Aorta (tissue), 5 donors: ENCODE measurements at regions not wholly inside any gene's neighbourhood (a gene's known extent, or its start where the extent isn't known, plus 50 kb on each side); places are given as distances from the start of the nearest gene placed in this dataset.

ENCODE experiments used
- ATAC-seq: fragments of 200-7000 bp; cut with Tn5 transposase; one replicate; pipeline ENCODE4 v1.9.1; 2022; ENCODE audit warnings: moderate library complexity; ENCODE audit not compliant: low FRiP score
- DNase-seq, 2 donors: peaks; one replicate each; pipeline ENCODE4 v3.0.0-alpha.2; 2020
- H3K27ac ChIP-seq, 2 donors: one replicate each; pipeline ENCODE4 v1.5.1; 2013; ENCODE audit warnings: low read length in 2 of 2, mild to moderate bottlenecking in 2 of 2, moderate library complexity in 2 of 2, control low read depth in 1 of 2, inconsistent platforms in 1 of 2, low read depth in 1 of 2
- H3K27me3 ChIP-seq, 2 donors: one replicate each; pipeline ENCODE4 v1.6.1; 2013; ENCODE audit warnings: control low read depth in 1 of 2, low read length in 1 of 2, mild to moderate bottlenecking in 1 of 2, moderate library complexity in 1 of 2; ENCODE audit not compliant: insufficient read depth in 2 of 2, control insufficient read depth in 1 of 2
- H3K36me3 ChIP-seq, 2 donors: one replicate each; pipeline ENCODE4 v1.6.1; 2013; ENCODE audit warnings: control low read depth in 1 of 2, low read length in 1 of 2, mild to moderate bottlenecking in 1 of 2; ENCODE audit not compliant: insufficient read depth in 2 of 2, control insufficient read depth in 1 of 2
- H3K4me1 ChIP-seq, 2 donors: one replicate each; pipeline ENCODE4 v1.6.1; 2013; ENCODE audit warnings: low read length in 2 of 2, control low read depth in 1 of 2, mild to moderate bottlenecking in 1 of 2, moderate library complexity in 1 of 2; ENCODE audit not compliant: insufficient read depth in 2 of 2, control insufficient read depth in 1 of 2
- H3K4me3 ChIP-seq, 2 donors: one replicate each; pipeline ENCODE4 v1.5.1; 2013; ENCODE audit warnings: low read length in 2 of 2, control low read depth in 1 of 2, mild to moderate bottlenecking in 1 of 2
- H3K9me3 ChIP-seq: one replicate; pipeline ENCODE4 v1.6.1; 2013; ENCODE audit warnings: mild to moderate bottlenecking, low read length; ENCODE audit not compliant: control insufficient read depth
- WGBS, 2 donors: extraction: QIAGEN DNeasy Blood & Tissue Kit; methylation state at CpG; one replicate each; pipeline ENCODE4 v1.1.7; 2013; 5-methylcytosine and 5-hydroxymethylcytosine counted together
- intact Hi-C, 2 donors: fragments of 100-400 bp; cut with DNase I; formaldehyde crosslinking; loops; one replicate each; pipeline versions ENCODE4 v1.14.2 to v1.15.0; 2022
- donor health status: healthy with polysubstance abuse.
- donor health status: Bipolar disorder and iron deficiency.
- donor health status: DM: no; HTN: no; CAD: no.
- donor health status: DM: no; HTN: no; CAD: no.
- donor health status: DM: yes; HTN: yes; CAD: no.

GRCh38 chr4:119729835-119730670 is 101.4 kb upstream of the PDE5A start:
- peak; percentile 59 for ATAC-seq
- H3K9me3 ChIP-seq, result no peaks in the 10 kb centered on the region
- no peaks in the 10 kb centered on the region for H3K36me3 ChIP-seq
- peaks cover 7 to 19% of the 10 kb centered on the region in 2 donors for H3K4me1 ChIP-seq
- no peaks in the 10 kb centered on the region for H3K27me3 ChIP-seq
- H3K27ac ChIP-seq, result peak overlapping the region; percentile 98 to 99
- intact Hi-C loops, result loop anchor here (5.0 to 10.0 kb wide), 6 partner anchors 48 to 322 kb away; partner anchors contain the start of gene PDE5A (in 1 of the 2)
- WGBS, 2 donors, result 7 to 9% methylated on average over 6 of the region's 6 CpGs
- DNase-seq, result peak; percentile 75 to 83
- no peak overlapping the region for H3K4me3 ChIP-seq

GRCh38 chr4:119728692-119729593 is 100.3 kb upstream of the PDE5A start:
- WGBS, 2 donors, result 86 to 98% methylated on average over 2 of the region's 2 CpGs
- Histone ChIP-seq H3K27ac (peak overlapping the region; percentile 98 to 99), H3K4me1 (peaks cover 7 to 19% of the 10 kb centered on the region in 2 donors), H3K9me3 (no peaks in the 10 kb centered on the region), H3K4me3 (no peak overlapping the region), H3K36me3 (no peaks in the 10 kb centered on the region), H3K27me3 (no peaks in the 10 kb centered on the region)
- DNase-seq, result no peak
- no peak for ATAC-seq
- intact Hi-C loops, result loop anchor here (5.0 kb wide), 2 partner anchors 47 to 102 kb away; partner anchors contain the start of gene PDE5A (in 1 of the 2)

- WGBS, 2 donors, result 93% methylated on average over 1 of the region's 1 CpG
- H3K9me3 ChIP-seq, result no peaks in the 10 kb centered on the region
- H3K27me3 ChIP-seq, result no peaks in the 10 kb centered on the region
- DNase-seq, result no peak
- no peak for ATAC-seq
- H3K27ac ChIP-seq, result peak overlapping the region in 1 of 2 donors; percentile 57
- peaks cover 7 to 16% of the 10 kb centered on the region in 2 donors for H3K4me1 ChIP-seq
- no peak overlapping the region for H3K4me3 ChIP-seq
- intact Hi-C loops, result loop anchor here (5.0 kb wide), 2 partner anchors 46 to 101 kb away; partner anchors contain the start of gene PDE5A (in 1 of the 2)
- no peaks in the 10 kb centered on the region for H3K36me3 ChIP-seq
Measured at GRCh38 chr4:119728185-119728584, 99.6 kb upstream of the PDE5A start.

GRCh38 chr4:119726505-119726904 is 97.9 kb upstream of the PDE5A start:
- peak overlapping the region; percentile 94 to 95 for H3K27ac ChIP-seq
- DNase-seq (no peak), ATAC-seq (peak; percentile 66)
- 3 to 7% methylated on average over 1 of the region's 1 CpG for WGBS, 2 donors
- H3K4me3 ChIP-seq, result no peak overlapping the region
- H3K4me1 ChIP-seq, result peaks cover 5 to 7% of the 10 kb centered on the region in 2 donors
- intact Hi-C loops, result loop anchor here (5.0 kb wide), 2 partner anchors 44 to 99 kb away; partner anchors contain the start of gene PDE5A (in 1 of the 2)
- H3K9me3 ChIP-seq, result no peaks in the 10 kb centered on the region
- no peaks in the 10 kb centered on the region for H3K36me3 ChIP-seq
- no peaks in the 10 kb centered on the region for H3K27me3 ChIP-seq

- peak overlapping the region; percentile 94 to 95 for H3K27ac ChIP-seq
- H3K4me3 ChIP-seq, result no peak overlapping the region
- H3K27me3 ChIP-seq, result no peaks in the 10 kb centered on the region
- no peak for DNase-seq
- 8 to 9% methylated on average over 3 of the region's 3 CpGs for WGBS, 2 donors
- peaks cover 4 to 7% of the 10 kb centered on the region in 2 donors for H3K4me1 ChIP-seq
- no peaks in the 10 kb centered on the region for H3K36me3 ChIP-seq
- ATAC-seq, result peak; percentile 48
- intact Hi-C loops, result loop anchor here (5.0 kb wide), 2 partner anchors 44 to 99 kb away; partner anchors contain the start of gene PDE5A (in 1 of the 2)
- no peaks in the 10 kb centered on the region for H3K9me3 ChIP-seq
Measured at GRCh38 chr4:119725688-119726330, 97.2 kb upstream of the PDE5A start.

- H3K9me3 ChIP-seq, result no peaks in the 10 kb centered on the region
- intact Hi-C loops, result loop anchor here (5.0 kb wide), 2 partner anchors 43 to 98 kb away; partner anchors contain the start of gene PDE5A (in 1 of the 2)
- DNase-seq (no peak), ATAC-seq (no peak)
- H3K4me1 ChIP-seq, result peaks cover 2 to 7% of the 10 kb centered on the region in 2 donors
- peak overlapping the region in 1 of 2 donors; percentile 92 for H3K27ac ChIP-seq
- 86 to 90% methylated on average over 6 of the region's 6 CpGs for WGBS, 2 donors
- no peak overlapping the region for H3K4me3 ChIP-seq
- no peaks in the 10 kb centered on the region for H3K36me3 ChIP-seq
- H3K27me3 ChIP-seq, result no peaks in the 10 kb centered on the region
Measured at GRCh38 chr4:119725011-119725410, 96.4 kb upstream of the PDE5A start.

- no peaks in the 10 kb centered on the region for H3K9me3 ChIP-seq
- ATAC-seq (no peak), DNase-seq (no peak)
- peak overlapping the region in 1 of 2 donors; percentile 19 for H3K27ac ChIP-seq
- no peaks in the 10 kb centered on the region for H3K36me3 ChIP-seq
- no peaks in the 10 kb centered on the region for H3K27me3 ChIP-seq
- WGBS, 2 donors, result 75 to 77% methylated on average over 1 of the region's 1 CpG
- intact Hi-C loops, result no loop called here
- no peak overlapping the region for H3K4me3 ChIP-seq
- peaks cover 0 to 2% of the 10 kb centered on the region in 2 donors for H3K4me1 ChIP-seq
Measured at GRCh38 chr4:119722670-119723069, 94.1 kb upstream of the PDE5A start.

GRCh38 chr4:119721878-119722277 is 93.3 kb upstream of the PDE5A start:
- no peaks in the 10 kb centered on the region for H3K27me3 ChIP-seq
- intact Hi-C loops, result loop anchor here in 1 of 2 donors (2.0 kb wide), 1 partner anchor 41 kb away; no protein-coding TSS in a partner anchor
- no peak overlapping the region for H3K27ac ChIP-seq
- no peak for DNase-seq
- no peaks in the 10 kb centered on the region for H3K4me1 ChIP-seq
- H3K36me3 ChIP-seq, result no peaks in the 10 kb centered on the region
- H3K4me3 ChIP-seq, result no peak overlapping the region
- H3K9me3 ChIP-seq, result no peaks in the 10 kb centered on the region
- ATAC-seq, result no peak
- 8 to 17% methylated on average over 1 of the region's 1 CpG for WGBS, 2 donors
